G401.6 (cell line): ENCODE measurements at regions not wholly inside any gene's neighbourhood (a gene's known extent, or its start where the extent isn't known, plus 50 kb on each side); places are given as distances from the start of the nearest gene placed in this dataset.

Source experiments
- FAIRE-seq: peaks from 2 replicates; lab custom pipeline; 2012; peaks lifted over from hg19 to GRCh38; lab: Jason Lieb, UNC

- no peak for FAIRE-seq
These were observed 470.2 kb upstream of the AGTR1 start for GRCh38 chr3:148227534-148227933.

- FAIRE-seq, result no peak
These were observed 468.6 kb upstream of the AGTR1 start for GRCh38 chr3:148229107-148229506.

GRCh38 chr3:148230473-148230872 is 467.2 kb upstream of the AGTR1 start:
- no peak for FAIRE-seq

DNA sequence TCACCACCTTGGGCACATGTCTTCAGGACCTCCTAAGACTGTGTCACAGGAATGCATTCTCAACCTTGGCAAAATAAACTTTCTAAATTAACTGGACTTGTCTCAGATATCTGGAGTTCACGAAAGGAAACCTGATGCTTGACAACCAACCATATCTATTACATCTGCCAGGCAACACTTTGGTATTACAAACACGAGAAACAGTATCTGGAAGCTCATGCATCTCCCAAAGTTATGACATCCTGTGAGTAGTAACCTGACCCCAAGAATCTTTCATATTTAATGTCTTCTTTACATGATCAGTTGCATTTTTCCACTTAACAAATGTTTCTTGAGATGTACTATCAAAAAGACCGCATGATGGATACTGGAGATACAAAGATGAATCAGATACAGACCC is 465.3 kb upstream of the AGTR1 start:
- FAIRE-seq, result no peak

GRCh38 chr3:148233403-148233802 is 464.3 kb upstream of the AGTR1 start:
- FAIRE-seq, result no peak

- FAIRE-seq, result no peak
These were observed 463.2 kb upstream of the AGTR1 start for GRCh38 chr3:148234536-148234935.

DNA sequence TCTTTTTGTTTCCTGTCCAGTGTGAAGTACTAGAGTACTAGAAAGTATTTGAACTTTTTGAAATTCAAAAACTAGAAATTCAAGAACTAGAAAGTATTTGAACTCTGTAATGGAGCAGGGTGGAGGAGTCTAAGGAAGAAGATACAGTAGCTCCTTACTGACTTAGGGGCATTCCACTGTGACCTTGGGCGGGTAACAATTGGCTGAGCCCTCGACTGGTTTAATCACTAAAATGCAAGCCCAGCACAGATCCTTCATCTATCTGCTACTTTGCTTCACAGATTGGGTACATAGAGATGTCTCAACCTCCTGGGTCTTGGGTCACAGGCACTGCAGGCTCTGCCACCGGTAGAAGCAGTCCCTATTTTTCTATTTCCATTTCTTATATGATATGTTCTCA is 462.1 kb upstream of the AGTR1 start:
- no peak for FAIRE-seq

DNA sequence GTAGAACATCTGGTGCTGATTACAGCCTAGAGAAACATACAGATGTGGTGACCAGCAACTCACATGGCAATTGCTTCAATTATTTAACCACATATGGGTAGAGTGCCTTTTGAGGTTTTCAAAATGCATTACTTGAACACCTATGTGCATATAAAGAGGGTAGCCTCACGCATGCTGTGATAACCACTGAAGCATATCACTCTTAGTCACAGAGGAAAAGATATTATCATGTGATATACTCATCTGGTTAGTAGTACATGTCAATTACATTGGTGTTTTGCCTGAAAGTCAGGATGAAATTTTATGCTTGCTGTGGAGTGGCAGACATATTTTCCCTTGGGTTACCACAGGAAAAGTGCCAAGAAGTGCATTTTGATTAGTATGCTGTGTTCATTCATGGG is 459.3 kb upstream of the AGTR1 start:
- FAIRE-seq, result no peak

- no peak for FAIRE-seq
These were observed 457.4 kb upstream of the AGTR1 start for GRCh38 chr3:148240351-148240750.

DNA sequence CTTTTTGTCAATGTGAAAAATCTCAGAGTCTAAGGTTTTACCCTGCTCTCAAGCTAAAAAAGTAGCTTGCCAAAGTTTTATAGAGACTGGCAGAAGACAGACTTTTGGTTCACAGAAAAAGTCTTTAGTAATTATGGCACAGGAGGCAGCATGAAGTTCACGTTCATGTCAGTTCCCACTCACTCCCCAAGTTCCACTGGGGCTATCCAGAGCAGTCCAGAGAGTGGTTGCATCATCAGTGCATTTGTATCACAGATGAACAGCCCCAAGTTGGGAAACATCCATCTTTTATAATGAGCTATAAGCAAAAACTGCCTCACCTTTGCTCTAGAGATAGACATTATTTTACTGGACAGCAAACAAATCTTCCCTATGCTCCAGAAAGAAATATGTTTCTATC is 454.1 kb upstream of the AGTR1 start:
- no peak for FAIRE-seq

GRCh38 chr3:148246291-148246923 is 451.3 kb upstream of the AGTR1 start:
- FAIRE-seq, result no peak

DNA sequence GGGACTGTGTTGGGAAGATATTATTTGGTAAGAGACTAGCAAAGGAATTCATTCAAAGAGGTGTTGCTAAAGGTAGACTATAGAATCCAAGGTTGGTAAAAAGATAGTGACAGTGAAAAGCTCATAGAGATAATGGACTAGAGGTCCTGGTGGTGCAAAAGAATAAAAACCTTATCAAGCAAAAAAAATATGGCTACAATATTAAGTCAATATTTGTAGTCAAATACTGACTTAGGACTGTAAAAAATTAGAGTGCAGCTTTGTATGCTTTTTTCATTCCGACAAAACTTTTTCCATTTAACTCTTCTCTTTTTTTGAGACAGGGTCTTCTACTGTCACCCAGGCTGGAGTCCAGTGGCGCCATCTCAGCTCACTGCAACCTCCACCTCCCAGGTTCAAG is 444.0 kb upstream of the AGTR1 start:
- no peak for FAIRE-seq

DNA sequence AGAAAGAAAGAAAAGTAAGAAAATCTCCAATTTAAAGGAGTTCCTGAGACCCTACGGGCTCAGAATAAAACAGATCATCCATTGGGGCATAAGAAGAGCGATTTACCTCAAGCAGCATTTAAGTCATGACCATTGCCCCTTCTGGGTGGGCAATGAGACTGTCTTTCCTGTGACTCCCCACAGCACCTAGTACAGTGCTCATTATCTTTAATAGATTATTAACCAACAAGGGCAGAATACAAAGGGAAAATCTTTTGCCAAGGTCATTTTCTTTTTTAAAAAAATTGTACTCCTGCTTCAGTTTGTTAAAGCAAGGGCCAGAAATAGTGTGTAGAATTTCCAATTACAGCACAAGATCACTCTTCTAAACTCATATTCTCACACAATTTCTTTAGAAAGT is 443.3 kb upstream of the AGTR1 start:
- FAIRE-seq, result no peak

GRCh38 chr3:148255981-148256969 is 441.4 kb upstream of the AGTR1 start:
- no peak for FAIRE-seq

- no peak for FAIRE-seq
These were observed 434.7 kb upstream of the AGTR1 start for GRCh38 chr3:148262980-148263379.

GRCh38 chr3:148265841-148266240 is 431.9 kb upstream of the AGTR1 start:
- FAIRE-seq, result no peak

GRCh38 chr3:148266341-148266740 is 431.4 kb upstream of the AGTR1 start:
- FAIRE-seq, result no peak

DNA sequence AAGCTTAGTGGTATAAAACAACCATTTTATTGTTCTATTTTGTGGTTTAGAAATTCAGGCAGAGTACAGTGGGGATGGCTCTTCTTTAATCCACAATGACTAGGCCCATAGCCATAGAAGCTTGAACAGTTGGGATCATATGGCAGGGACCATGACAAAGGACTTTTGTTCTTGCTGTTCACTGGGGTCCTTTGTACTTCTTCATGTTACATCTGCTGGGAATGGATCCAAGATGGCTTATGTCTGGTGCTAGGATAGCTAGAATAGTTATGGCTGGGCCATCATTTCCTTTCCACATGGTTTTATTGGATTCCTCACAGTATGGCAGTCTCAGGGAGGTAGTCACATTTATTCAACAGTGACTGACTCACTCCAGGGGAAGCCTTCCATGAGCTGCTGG is 427.9 kb upstream of the AGTR1 start:
- no peak for FAIRE-seq

GRCh38 chr3:148280623-148281242 is 417.0 kb upstream of the AGTR1 start:
- FAIRE-seq, result no peak

DNA sequence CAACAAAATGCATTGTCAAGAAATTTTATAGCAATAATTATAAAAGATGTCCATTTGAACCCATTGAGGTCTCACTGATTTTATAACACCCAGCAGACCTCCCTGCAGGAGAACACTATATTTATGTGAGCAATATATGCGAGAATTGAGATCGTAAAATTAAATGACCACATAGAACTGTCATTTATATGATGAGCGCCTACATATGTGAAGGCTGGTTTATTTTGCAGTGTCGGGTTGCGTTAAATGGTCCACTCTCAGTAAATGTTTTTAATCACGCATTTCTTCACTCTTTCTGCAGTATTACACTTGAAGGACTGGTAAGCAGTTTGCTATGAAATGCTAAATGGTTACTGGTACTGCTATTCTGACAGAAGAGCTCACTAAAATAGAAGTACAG is 408.5 kb upstream of the AGTR1 start:
- no peak for FAIRE-seq

DNA sequence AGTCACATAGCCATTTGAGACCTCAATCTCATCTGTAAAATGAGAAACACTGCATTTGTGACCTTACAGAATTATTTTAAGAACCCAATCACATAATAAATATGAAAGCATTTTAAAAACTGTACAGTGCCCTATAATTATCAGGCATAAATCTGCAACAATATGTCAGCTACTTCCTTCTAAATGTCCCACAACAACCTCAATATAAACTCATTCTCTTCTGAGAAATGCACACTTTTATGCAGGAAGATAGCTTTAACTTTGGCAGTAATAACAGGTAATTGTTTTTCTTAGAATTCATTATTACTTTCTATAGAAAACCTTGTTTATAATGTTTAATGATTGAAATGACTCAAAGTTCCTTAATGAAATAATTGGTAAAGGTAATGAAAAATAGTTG is 400.7 kb upstream of the AGTR1 start:
- no peak for FAIRE-seq

- FAIRE-seq, result no peak
These were observed 390.3 kb upstream of the AGTR1 start for GRCh38 chr3:148307443-148307843.

DNA sequence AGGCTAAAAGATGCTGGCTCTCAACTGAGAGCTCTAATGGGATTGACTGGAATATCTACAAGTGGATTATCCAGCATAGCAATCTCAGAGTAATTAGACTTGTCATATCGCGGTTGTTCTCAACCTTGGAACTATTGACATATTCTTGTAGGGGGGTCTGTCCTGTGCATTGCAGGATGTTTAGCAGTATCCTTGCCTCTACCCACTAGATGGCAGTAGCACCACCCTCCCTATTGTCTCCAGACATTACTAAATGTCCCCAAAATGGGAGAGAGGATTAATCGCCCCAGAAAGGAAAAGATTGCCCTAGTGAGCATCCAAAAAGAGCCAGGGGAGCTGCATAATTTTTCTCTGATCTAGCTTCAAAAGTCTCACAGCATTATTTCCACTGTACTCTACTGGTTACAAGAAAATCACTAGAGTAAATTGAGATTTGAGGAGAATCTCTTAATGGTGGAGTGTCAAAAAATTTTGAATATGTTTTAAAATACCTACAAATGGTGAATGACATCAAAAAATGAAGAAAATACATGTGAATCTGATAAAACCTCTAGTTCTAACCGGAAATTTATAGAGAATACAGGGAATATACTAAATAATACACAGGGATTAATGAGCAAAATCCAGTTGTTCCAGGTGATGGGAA is 388.2 kb upstream of the AGTR1 start:
- FAIRE-seq, result no peak
